Thoracic aorta (tissue), 2 donors: ENCODE measurements at regions not wholly inside any gene's neighbourhood (a gene's known extent, or its start where the extent isn't known, plus 50 kb on each side); places are given as distances from the start of the nearest gene placed in this dataset.

ENCODE experiments used
- ATAC-seq: fragments of 150-250 bp; one replicate; pipeline ENCODE4 v1.8.0; 2017; ENCODE audit warnings: low read depth; ENCODE audit not compliant: insufficient number of reproducible peaks, low FRiP score
- DNase-seq: peaks from one replicate; pipeline ENCODE4 v3.0.0-alpha.2; 2020; ENCODE audit warnings: low spot score
- H3K27ac ChIP-seq, 2 donors: fragments of 200-600 bp; sonication (generic); 1 replicate in 1 of 2; 2 replicates in 1 of 2; pipeline ENCODE4 v1.5.1; 2016; ENCODE audit warnings: mild to moderate bottlenecking in 2 of 2, moderate library complexity in 2 of 2
- H3K27me3 ChIP-seq: fragments of 200-600 bp; sonication (generic); replicated peaks from 2 replicates; pipeline ENCODE4 v1.6.0; 2016; ENCODE audit warnings: mild to moderate bottlenecking; ENCODE audit not compliant: insufficient read depth
- H3K36me3 ChIP-seq: fragments of 200-600 bp; sonication (generic); one replicate; pipeline ENCODE4 v1.5.1; 2016
- H3K4me1 ChIP-seq, 2 donors: fragments of 200-600 bp; sonication (generic); 1 replicate in 1 of 2; 2 replicates in 1 of 2; pipeline versions ENCODE4 v1.5.1 to v1.6.0; 2016; ENCODE audit warnings: low read depth in 2 of 2, mild to moderate bottlenecking in 1 of 2; ENCODE audit not compliant: control insufficient read depth in 1 of 2
- H3K4me3 ChIP-seq: fragments of 200-600 bp; sonication (generic); 2 replicates; pipeline ENCODE4 v1.5.1; 2016; ENCODE audit warnings: mild to moderate bottlenecking
- H3K9me3 ChIP-seq: fragments of 200-600 bp; sonication (generic); 2 replicates; pipeline ENCODE4 v1.5.1; 2016
- CTCF ChIP-seq: fragments of 200-600 bp; sonication (generic); IDR thresholded peaks from one replicate; pipeline ENCODE4 v1.5.1; 2019; ENCODE audit warnings: antibody characterized with exemption

GRCh38 chr11:37411289-37411688 is 813.3 kb upstream of the RAG2 start:
- no peaks in the 10 kb centered on the region for H3K27me3 ChIP-seq
- no peak overlapping the region for H3K27ac ChIP-seq
- H3K4me3 ChIP-seq = no peak overlapping the region
- no peaks in the 10 kb centered on the region for H3K36me3 ChIP-seq
- no peaks in the 10 kb centered on the region for H3K4me1 ChIP-seq
- no peak for ATAC-seq
- no peak for DNase-seq
- no peak for TF ChIP-seq CTCF
- H3K9me3 ChIP-seq = no peaks in the 10 kb centered on the region

GRCh38 chr11:37409124-37409523 is 811.1 kb upstream of the RAG2 start:
- DNase-seq (no peak), ATAC-seq (no peak)
- Histone ChIP-seq H3K36me3 (no peaks in the 10 kb centered on the region), H3K27me3 (no peaks in the 10 kb centered on the region), H3K9me3 (no peaks in the 10 kb centered on the region), H3K4me3 (no peak overlapping the region), H3K4me1 (no peaks in the 10 kb centered on the region), H3K27ac (no peak overlapping the region)
- no peak for TF ChIP-seq CTCF

GRCh38 chr11:37407461-37407860 is 809.4 kb upstream of the RAG2 start:
- Histone ChIP-seq H3K27me3 (no peaks in the 10 kb centered on the region), H3K9me3 (no peaks in the 10 kb centered on the region), H3K27ac (no peak overlapping the region), H3K4me1 (no peaks in the 10 kb centered on the region), H3K36me3 (no peaks in the 10 kb centered on the region), H3K4me3 (no peak overlapping the region)
- TF ChIP-seq CTCF = no peak
- no peak for DNase-seq
- no peak for ATAC-seq

GRCh38 chr11:37406651-37407050 is 808.6 kb upstream of the RAG2 start:
- TF ChIP-seq CTCF = no peak
- no peaks in the 10 kb centered on the region for H3K27me3 ChIP-seq
- no peaks in the 10 kb centered on the region for H3K9me3 ChIP-seq
- no peaks in the 10 kb centered on the region for H3K36me3 ChIP-seq
- ATAC-seq (no peak), DNase-seq (no peak)
- no peak overlapping the region for H3K4me3 ChIP-seq
- no peak overlapping the region for H3K27ac ChIP-seq
- no peaks in the 10 kb centered on the region for H3K4me1 ChIP-seq

- no peak overlapping the region for H3K4me3 ChIP-seq
- no peaks in the 10 kb centered on the region for H3K27me3 ChIP-seq
- TF ChIP-seq CTCF = no peak
- ATAC-seq = no peak
- no peaks in the 10 kb centered on the region for H3K36me3 ChIP-seq
- no peak overlapping the region for H3K27ac ChIP-seq
- H3K9me3 ChIP-seq = no peaks in the 10 kb centered on the region
- no peaks in the 10 kb centered on the region for H3K4me1 ChIP-seq
- DNase-seq = no peak
Measured at GRCh38 chr11:37404231-37404630, 806.2 kb upstream of the RAG2 start.
